H4 (cell line): ENCODE measurements at regions not wholly inside any gene's neighbourhood (a gene's known extent, or its start where the extent isn't known, plus 50 kb on each side); places are given as distances from the start of the nearest gene placed in this dataset.
A peak's percentile ranks its signal among the peaks of the same experiment; 100 is the strongest.
"Not testable (repeated sequence)": the region's sequence is repeated elsewhere in the genome, so short reads cannot be mapped to it uniquely, and the experiment has no call there.

Experiments used
- DNase-seq: peaks from one replicate; pipeline ENCODE4 v3.0.0-alpha.2; 2015; ENCODE audit warnings: low spot score

GRCh38 chr5:127133071-127133470 is 59.8 kb upstream of the C5orf63 start:
- no peak for DNase-seq

- DNase-seq = no peak
Observed at GRCh38 chr5:127136908-127137307, 63.6 kb upstream of the C5orf63 start.

GRCh38 chr5:127143722-127144121 is 70.4 kb upstream of the C5orf63 start:
- no peak for DNase-seq

- DNase-seq = no peak
Observed at GRCh38 chr5:127153031-127153430, 79.7 kb upstream of the C5orf63 start.

GRCh38 chr5:127153521-127153920 is 80.2 kb upstream of the C5orf63 start:
- DNase-seq = no peak

GRCh38 chr5:127163750-127164149 is 90.4 kb upstream of the C5orf63 start:
- no peak for DNase-seq

GRCh38 chr5:127170918-127171600 is 97.8 kb upstream of the C5orf63 start:
- no peak for DNase-seq

GRCh38 chr5:127176769-127177168 is 103.5 kb upstream of the C5orf63 start:
- no peak for DNase-seq

GRCh38 chr5:127182631-127183030 is 108.0 kb upstream of the MEGF10 start:
- not testable (repeated sequence) for DNase-seq

- DNase-seq = no peak
Observed at GRCh38 chr5:127183332-127183731, 107.3 kb upstream of the MEGF10 start.

- DNase-seq = no peak
Observed at GRCh38 chr5:127184851-127185250, 105.7 kb upstream of the MEGF10 start.

- no peak for DNase-seq
Observed at GRCh38 chr5:127186657-127187056, 103.9 kb upstream of the MEGF10 start.

- no peak for DNase-seq
Observed at GRCh38 chr5:127187706-127188105, 102.9 kb upstream of the MEGF10 start.

- DNase-seq = no peak
Observed at GRCh38 chr5:127192150-127192549, 98.4 kb upstream of the MEGF10 start.

GRCh38 chr5:127192836-127193338 is 97.7 kb upstream of the MEGF10 start:
- DNase-seq = no peak

- no peak for DNase-seq
Observed at GRCh38 chr5:127196042-127196441, 94.6 kb upstream of the MEGF10 start.

- DNase-seq = not testable (repeated sequence)
Observed at GRCh38 chr5:127197402-127198167, 93.0 kb upstream of the MEGF10 start.

GRCh38 chr5:127202738-127203137 is 87.9 kb upstream of the MEGF10 start:
- DNase-seq = not testable (repeated sequence)

- peak; percentile 25 for DNase-seq
Observed at GRCh38 chr5:127203818-127204217, 86.8 kb upstream of the MEGF10 start.

GRCh38 chr5:127205147-127205546 is 85.4 kb upstream of the MEGF10 start:
- no peak for DNase-seq

GRCh38 chr5:127206320-127207113 is 84.1 kb upstream of the MEGF10 start:
- peak; percentile 71 for DNase-seq

GRCh38 chr5:127210042-127210441 is 80.6 kb upstream of the MEGF10 start:
- no peak for DNase-seq
